Endothelial cell (in vitro differentiated cells): ENCODE measurements at regions not wholly inside any gene's neighbourhood (a gene's known extent, or its start where the extent isn't known, plus 50 kb on each side); places are given as distances from the start of the nearest gene placed in this dataset.

Experiments used
- DNase-seq: peaks from one replicate; pipeline ENCODE4 v3.0.0; 2021; ENCODE audit warnings: low spot score
- H3K27ac Mint-ChIP-seq: one replicate; pipeline ENCODE4 v1.8.0; 2021; ENCODE audit warnings: mixed read lengths, inconsistent platforms; ENCODE audit not compliant: unreplicated experiment
- H3K27me3 Mint-ChIP-seq: one replicate; pipeline ENCODE4 v1.8.0; 2021; ENCODE audit warnings: mild to moderate bottlenecking, moderate library complexity, mixed read lengths, inconsistent platforms; ENCODE audit not compliant: unreplicated experiment
- H3K36me3 Mint-ChIP-seq: one replicate; pipeline ENCODE4 v1.8.0; 2021; ENCODE audit warnings: mild to moderate bottlenecking, low read depth, mixed read lengths, inconsistent platforms; ENCODE audit not compliant: unreplicated experiment
- H3K4me1 Mint-ChIP-seq: one replicate; pipeline ENCODE4 v1.8.0; 2021; ENCODE audit warnings: mild to moderate bottlenecking, mixed read lengths, inconsistent platforms; ENCODE audit not compliant: unreplicated experiment
- H3K4me3 Mint-ChIP-seq: one replicate; pipeline ENCODE4 v1.8.0; 2021; ENCODE audit warnings: mild to moderate bottlenecking, mixed read lengths, inconsistent platforms; ENCODE audit not compliant: unreplicated experiment
- H3K9me3 Mint-ChIP-seq: one replicate; pipeline ENCODE4 v1.8.0; 2021; ENCODE audit warnings: mixed read lengths, inconsistent platforms; ENCODE audit not compliant: unreplicated experiment
- TF ChIP-seq, protein P1 (sequence below): fragments of 200-600 bp; sonication (generic); IDR thresholded peaks from one replicate; pipeline ENCODE4 v1.5.0; 2021; ENCODE audit warnings: antibody characterized with exemption; ENCODE audit not compliant: unreplicated experiment

DNA sequence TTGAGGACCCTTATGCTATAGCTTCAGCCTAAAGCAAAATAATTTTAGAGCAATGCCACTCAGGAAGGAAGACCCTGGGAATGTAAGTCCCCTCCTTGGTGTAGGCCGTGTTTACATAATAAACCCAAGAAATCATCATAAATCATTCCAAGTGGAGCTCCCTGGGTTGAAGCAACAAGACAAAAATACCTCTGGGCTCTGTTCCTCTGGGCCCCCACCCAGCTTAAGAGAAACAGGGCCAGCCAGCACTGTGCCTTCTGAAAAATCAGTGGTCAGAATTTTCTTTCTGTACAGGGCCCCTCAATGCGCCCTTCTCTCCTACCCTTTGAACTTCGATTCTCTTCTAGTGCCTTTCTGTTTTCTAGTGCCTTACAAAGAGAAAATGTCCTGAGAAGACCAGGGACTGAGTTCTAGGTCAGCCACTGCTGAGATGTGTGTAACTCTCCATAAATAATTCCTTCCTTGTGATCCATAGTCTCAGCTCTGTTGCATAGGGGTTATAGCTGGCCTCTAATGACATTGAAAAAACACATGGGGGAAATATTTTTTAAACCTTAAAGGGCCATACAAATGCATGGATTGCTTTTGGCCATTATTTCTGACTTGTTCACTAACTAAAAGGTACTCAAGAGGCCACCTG is 101.0 kb downstream of the ADRB2 start:
- H3K27ac Mint-ChIP-seq = no peak overlapping the region
- no peaks in the 10 kb centered on the region for H3K27me3 Mint-ChIP-seq
- H3K4me1 Mint-ChIP-seq = peaks cover 13% of the 10 kb centered on the region
- TF ChIP-seq, protein P1, sequence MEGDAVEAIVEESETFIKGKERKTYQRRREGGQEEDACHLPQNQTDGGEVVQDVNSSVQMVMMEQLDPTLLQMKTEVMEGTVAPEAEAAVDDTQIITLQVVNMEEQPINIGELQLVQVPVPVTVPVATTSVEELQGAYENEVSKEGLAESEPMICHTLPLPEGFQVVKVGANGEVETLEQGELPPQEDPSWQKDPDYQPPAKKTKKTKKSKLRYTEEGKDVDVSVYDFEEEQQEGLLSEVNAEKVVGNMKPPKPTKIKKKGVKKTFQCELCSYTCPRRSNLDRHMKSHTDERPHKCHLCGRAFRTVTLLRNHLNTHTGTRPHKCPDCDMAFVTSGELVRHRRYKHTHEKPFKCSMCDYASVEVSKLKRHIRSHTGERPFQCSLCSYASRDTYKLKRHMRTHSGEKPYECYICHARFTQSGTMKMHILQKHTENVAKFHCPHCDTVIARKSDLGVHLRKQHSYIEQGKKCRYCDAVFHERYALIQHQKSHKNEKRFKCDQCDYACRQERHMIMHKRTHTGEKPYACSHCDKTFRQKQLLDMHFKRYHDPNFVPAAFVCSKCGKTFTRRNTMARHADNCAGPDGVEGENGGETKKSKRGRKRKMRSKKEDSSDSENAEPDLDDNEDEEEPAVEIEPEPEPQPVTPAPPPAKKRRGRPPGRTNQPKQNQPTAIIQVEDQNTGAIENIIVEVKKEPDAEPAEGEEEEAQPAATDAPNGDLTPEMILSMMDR = no peak
- no peaks in the 10 kb centered on the region for H3K9me3 Mint-ChIP-seq
- no peaks in the 10 kb centered on the region for H3K36me3 Mint-ChIP-seq
- no peak for DNase-seq
- H3K4me3 Mint-ChIP-seq = no peak overlapping the region

DNA sequence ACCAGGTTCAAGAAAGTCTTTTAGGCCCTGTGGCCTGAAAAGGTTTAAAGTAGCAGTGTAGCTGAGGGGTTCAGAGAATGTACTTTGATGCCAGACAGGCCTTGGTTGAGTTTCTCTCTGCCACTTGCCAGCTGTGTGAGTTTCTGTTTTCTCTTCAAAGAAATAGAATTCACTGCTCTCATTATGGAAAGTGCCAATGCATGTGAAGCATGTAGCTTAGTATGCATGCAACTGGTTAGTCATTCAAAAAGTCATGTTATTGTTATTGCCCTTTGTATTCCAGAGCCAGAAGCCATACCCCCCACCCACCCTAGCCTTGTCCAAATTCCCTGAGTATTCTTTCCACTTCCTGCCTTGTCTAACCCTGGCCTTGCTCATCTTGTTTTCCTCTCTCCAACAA is 101.7 kb downstream of the ADRB2 start:
- Mint-ChIP-seq H3K27me3 (no peaks in the 10 kb centered on the region), H3K36me3 (no peaks in the 10 kb centered on the region), H3K9me3 (no peaks in the 10 kb centered on the region), H3K4me3 (no peak overlapping the region), H3K27ac (no peak overlapping the region), H3K4me1 (peaks cover 13% of the 10 kb centered on the region)
- TF ChIP-seq, protein P1 = no peak
- DNase-seq = no peak

DNA sequence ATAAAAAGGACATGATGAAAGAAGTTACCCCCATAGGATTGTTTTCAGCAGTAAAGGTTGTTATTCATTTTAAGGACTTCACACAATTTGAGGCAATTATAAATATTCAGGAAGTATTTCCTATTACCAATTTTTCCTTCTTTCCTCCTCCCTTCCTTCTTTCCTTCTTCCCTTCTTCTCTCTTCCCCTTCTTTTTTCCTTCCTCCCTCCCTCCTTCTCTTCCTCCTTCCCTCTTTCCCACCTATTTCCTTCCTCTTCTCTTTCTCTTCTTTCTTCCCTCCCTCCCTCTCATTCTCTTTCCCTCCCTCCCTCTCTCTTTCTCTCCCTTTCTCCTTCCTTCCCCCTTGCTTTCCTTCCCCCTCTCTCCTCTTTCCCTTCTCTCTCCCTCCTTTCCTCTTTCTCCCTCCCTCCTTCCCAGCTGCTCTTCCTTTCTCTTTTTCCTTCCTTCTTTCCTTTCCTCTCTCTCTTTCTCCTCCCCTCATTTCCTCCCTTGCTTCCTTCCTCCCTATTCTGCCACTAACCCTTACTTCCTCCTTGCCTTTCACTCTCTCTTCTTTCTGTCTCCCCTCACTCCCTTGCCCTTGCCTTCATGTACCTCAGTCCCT is 105.1 kb downstream of the ADRB2 start:
- no peaks in the 10 kb centered on the region for H3K9me3 Mint-ChIP-seq
- H3K4me3 Mint-ChIP-seq = no peak overlapping the region
- TF ChIP-seq, protein P1 = no peak

GRCh38 chr5:148932355-148932935 is 106.0 kb downstream of the ADRB2 start:
- TF ChIP-seq, protein P1 = no peak
- Mint-ChIP-seq H3K9me3 (no peaks in the 10 kb centered on the region), H3K27ac (no peak overlapping the region), H3K4me1 (peaks cover 21% of the 10 kb centered on the region), H3K27me3 (no peaks in the 10 kb centered on the region), H3K4me3 (no peak overlapping the region), H3K36me3 (no peaks in the 10 kb centered on the region)
- no peak for DNase-seq

More for the DNA sequence above, 105.1 kb downstream of the ADRB2 start:
- H3K36me3 Mint-ChIP-seq = no peaks in the 10 kb centered on the region
- no peak overlapping the region for H3K27ac Mint-ChIP-seq
- H3K27me3 Mint-ChIP-seq = no peaks in the 10 kb centered on the region
- DNase-seq = no peak
- H3K4me1 Mint-ChIP-seq = peaks cover 21% of the 10 kb centered on the region

- Mint-ChIP-seq H3K27ac (no peak overlapping the region), H3K9me3 (no peaks in the 10 kb centered on the region), H3K27me3 (no peaks in the 10 kb centered on the region), H3K4me1 (peaks cover 17% of the 10 kb centered on the region), H3K4me3 (no peak overlapping the region), H3K36me3 (no peaks in the 10 kb centered on the region)
- TF ChIP-seq, protein P1 = no peak
- no peak for DNase-seq
Observed at GRCh38 chr5:148933903-148934432, 107.6 kb downstream of the ADRB2 start.
